ENCODE measurements at regions not wholly inside any gene's neighbourhood (a gene's known extent, or its start where the extent isn't known, plus 50 kb on each side); places are given as distances from the start of the nearest gene placed in this dataset.

- no peak for TF ChIP-seq POLR2AphosphoS5 (IDR thresholded peaks at IDR 0.05)
- TF ChIP-seq POLR2A (IDR thresholded peaks at IDR 0.05) = no peak
Observed at GRCh38 chr2:64716569-64716968, 62.9 kb upstream of the SERTAD2 start.

Data from transverse colon (tissue), 3 donors.